B cell (primary cell): ENCODE measurements at regions not wholly inside any gene's neighbourhood (a gene's known extent, or its start where the extent isn't known, plus 50 kb on each side); places are given as distances from the start of the nearest gene placed in this dataset.

Source experiments
- ATAC-seq: fragments of 200-7000 bp; cut with Tn5 transposase; one replicate; pipeline ENCODE4 v1.10.0; 2021; ENCODE audit warnings: low read depth, mild to moderate bottlenecking, moderate number of reproducible peaks, moderate library complexity
- CTCF ChIA-PET: fragments of 350-600 bp; sonication (Branson Sonifier 250); formaldehyde crosslinking; loops from one replicate; lab custom pipeline; 2021; ENCODE audit warnings: antibody characterized with exemption, inconsistent platforms; lab: Charles Lee
- POLR2A ChIA-PET: fragments of 350-600 bp; sonication (Branson Sonifier 250); formaldehyde crosslinking; loops from one replicate; lab custom pipeline; 2021; ENCODE audit warnings: antibody characterized with exemption; lab: Charles Lee
- DNase-seq: peaks from one replicate; pipeline ENCODE4 v3.0.0; 2013
- H2AFZ ChIP-seq: 2 replicates; pipeline ENCODE4 v1.6.1; 2012; ENCODE audit warnings: mild to moderate bottlenecking, low read depth, low read length; ENCODE audit not compliant: insufficient read depth, poor library complexity, severe bottlenecking
- H3K27ac ChIP-seq, 2 donors: 1 replicate in 1 of 2; 2 replicates in 1 of 2; pipeline ENCODE4 v1.5.1; 2012 to 2013; ENCODE audit warnings: low read length in 2 of 2, mild to moderate bottlenecking in 2 of 2, moderate library complexity in 1 of 2
- H3K27me3 ChIP-seq, 4 experiments: fragments of 200-600 bp in 1 of 4; sonication (generic) in 1 of 4; replicated peaks in 1 of 4; 1 replicate in 2 of 4; 2 replicates in 2 of 4; pipeline versions ENCODE4 v1.6.1 to v1.7.0; 2013 to 2016; ENCODE audit warnings: low read length in 3 of 4, mild to moderate bottlenecking in 2 of 4, mixed read lengths in 1 of 4, moderate library complexity in 1 of 4; ENCODE audit not compliant: insufficient read depth in 4 of 4, control insufficient read depth in 3 of 4; ENCODE audit errors: control extremely low read depth in 1 of 4
- H3K36me3 ChIP-seq, 2 experiments: replicated peaks in 1 of 2; 1 replicate in 1 of 2; 2 replicates in 1 of 2; pipeline versions ENCODE4 v1.6.1 to v1.7.1; 2013; ENCODE audit warnings: low read length in 1 of 2; ENCODE audit not compliant: insufficient read depth in 2 of 2, control insufficient read depth in 1 of 2; ENCODE audit errors: control extremely low read depth in 1 of 2, extremely low read depth in 1 of 2
- H3K4me1 ChIP-seq, 2 donors: fragments of 200-600 bp in 1 of 2; sonication (generic) in 1 of 2; 1 replicate in 1 of 2; 2 replicates in 1 of 2; pipeline versions ENCODE4 v1.5.1 to v1.6.1; 2013 to 2017; ENCODE audit warnings: low read length in 2 of 2; ENCODE audit not compliant: control insufficient read depth in 2 of 2, insufficient read depth in 2 of 2
- H3K4me2 ChIP-seq: replicated peaks from 2 replicates; pipeline ENCODE3; 2012; ENCODE audit warnings: mild to moderate bottlenecking, low read depth, low read length; ENCODE audit not compliant: poor library complexity, severe bottlenecking
- H3K4me3 ChIP-seq, 5 experiments: fragments of 200-600 bp in 1 of 5; sonication (generic) in 1 of 5; 1 replicate in 3 of 5; 2 replicates in 2 of 5; pipeline versions ENCODE4 v1.5.1 to v1.7.0; 2011 to 2016; ENCODE audit warnings: low read length in 4 of 5, mild to moderate bottlenecking in 4 of 5, low read depth in 2 of 5, control low read depth in 1 of 5, moderate library complexity in 1 of 5; ENCODE audit not compliant: insufficient read depth in 1 of 5; ENCODE audit errors: control extremely low read depth in 1 of 5, extremely low read depth in 1 of 5
- H3K79me2 ChIP-seq: fragments of 200-600 bp; sonication (generic); one replicate; pipeline ENCODE4 v1.6.0; 2016; ENCODE audit warnings: low read length; ENCODE audit not compliant: control insufficient read depth, insufficient read depth
- H3K9ac ChIP-seq: fragments of 200-600 bp; sonication (generic); 2 replicates; pipeline ENCODE4 v1.6.1; 2017; ENCODE audit warnings: mild to moderate bottlenecking, low read length, moderate library complexity
- H3K9me3 ChIP-seq, 3 donors: one replicate each; pipeline versions ENCODE4 v1.6.1 to v1.7.1; 2013; ENCODE audit warnings: low read length in 2 of 3; ENCODE audit not compliant: control insufficient read depth in 2 of 3, insufficient read depth in 1 of 3; ENCODE audit errors: control extremely low read depth in 1 of 3
- H4K20me1 ChIP-seq: 2 replicates; pipeline ENCODE4 v1.6.0; 2012; ENCODE audit warnings: mild to moderate bottlenecking, low read length; ENCODE audit not compliant: insufficient read depth, control insufficient read depth, poor library complexity, severe bottlenecking
- H3K27ac Mint-ChIP-seq: one replicate; pipeline ENCODE4 v1.8.0; 2021; ENCODE audit warnings: mixed read lengths
- H3K27me3 Mint-ChIP-seq: one replicate; pipeline ENCODE4 v1.8.0; 2021; ENCODE audit warnings: mixed read lengths
- H3K4me1 Mint-ChIP-seq: one replicate; pipeline ENCODE4 v1.8.0; 2021; ENCODE audit warnings: mixed read lengths
- H3K4me3 Mint-ChIP-seq: one replicate; pipeline ENCODE4 v1.8.0; 2021; ENCODE audit warnings: mixed read lengths
- H3K9me3 Mint-ChIP-seq: one replicate; pipeline ENCODE4 v1.8.0; 2022; ENCODE audit warnings: mixed read lengths; ENCODE audit not compliant: insufficient read depth
- CTCF ChIP-seq: fragments of 200-600 bp; IDR thresholded peaks from one replicate; pipeline ENCODE4 v1.8.0; 2022; ENCODE audit warnings: antibody characterized with exemption, mild to moderate bottlenecking
- EZH2 ChIP-seq: IDR thresholded peaks from 2 replicates; pipeline ENCODE4 v1.6.1; 2012; ENCODE audit warnings: borderline replicate concordance, low read depth, mild to moderate bottlenecking, moderate library complexity, low read length; ENCODE audit not compliant: insufficient read depth, poor library complexity, severe bottlenecking
- WGBS: methylation state at CpG from one replicate; pipeline ENCODE4 v1.1.5; 2013; ENCODE audit warnings: missing lambda C conversion rate; ENCODE audit not compliant: insufficient coverage; 5-methylcytosine and 5-hydroxymethylcytosine counted together
- intact Hi-C: fragments of 100-400 bp; cut with micrococcal nuclease; formaldehyde crosslinking; loops from one replicate; pipeline ENCODE4 v1.10.0; 2022

- no peak for DNase-seq
- H3K4me3 Mint-ChIP-seq = no peak overlapping the region
- intact Hi-C loops = no loop called here
These were observed 195.2 kb upstream of the CRY1 start for GRCh38 chr12:107288414-107289127.

More at GRCh38 chr12:107288414-107289127, 195.2 kb upstream of the CRY1 start:
- Histone ChIP-seq H3K79me2 (no peaks in the 10 kb centered on the region), H3K9ac (no peak overlapping the region), H3K4me1 (no peaks in the 10 kb centered on the region), H3K4me2 (no peak overlapping the region), H3K27me3 (peaks cover 0 to 2% (median 0%) of the 10 kb centered on the region in 4 experiments), H3K9me3 (peaks cover 0 to 4% (median 4%) of the 10 kb centered on the region in 3 donors), H2AFZ (no peak overlapping the region), H3K4me3 (no peak overlapping the region), H3K36me3 (no peaks in the 10 kb centered on the region), H4K20me1 (no peaks in the 10 kb centered on the region), H3K27ac (no peak overlapping the region)
- no peak for TF ChIP-seq EZH2
- TF ChIP-seq CTCF = no peak
- H3K27ac Mint-ChIP-seq = no peak overlapping the region
- no peaks in the 10 kb centered on the region for H3K4me1 Mint-ChIP-seq
- ATAC-seq = no peak
- ChIA-PET POLR2A (no interaction called here), CTCF (no interaction called here)
- WGBS = 96% methylated on average over 8 of the region's 15 CpGs
- peaks cover under 1% of the 10 kb centered on the region for H3K9me3 Mint-ChIP-seq
- H3K27me3 Mint-ChIP-seq = peaks cover 11% of the 10 kb centered on the region
